K562 (cell line): ENCODE measurements at regions not wholly inside any gene's neighbourhood (a gene's known extent, or its start where the extent isn't known, plus 50 kb on each side); places are given as distances from the start of the nearest gene placed in this dataset.
"Not testable (repeated sequence)": the region's sequence is repeated elsewhere in the genome, so short reads cannot be mapped to it uniquely, and the experiment has no call there.

Source experiments
- HDGF ChIP-seq: fragments of 450-650 bp; IDR thresholded peaks from 2 replicates; pipeline ENCODE4 v1.6.1; 2016
- KAT7 ChIP-seq: sonication (generic); formaldehyde crosslinking; IDR thresholded peaks from 2 replicates; pipeline ENCODE4 v1.8.0; 2022; ENCODE audit warnings: missing genetic modification reagents, mild to moderate bottlenecking, borderline replicate concordance
- POLR2AphosphoS2 ChIP-seq: IDR thresholded peaks from 2 replicates; pipeline ENCODE4 v1.6.1; 2012; ENCODE audit warnings: low read length, improper control_type of control experiment
- RNF2 ChIP-seq: sonication (generic); IDR thresholded peaks from 2 replicates; pipeline ENCODE4 v1.6.1; 2016
- SRF ChIP-seq, 2 experiments: fragments of 250-450, 450-650 bp in 1 of 2; sonication (Bioruptor Pico) in 1 of 2; sonication (generic) in 1 of 2; formaldehyde crosslinking; IDR thresholded peaks; 2 replicates each; pipeline versions ENCODE4 v1.5.0 to v1.5.1; 2020 to 2022; ENCODE audit warnings: mild to moderate bottlenecking in 1 of 2, missing genetic modification reagents in 1 of 2
- YY1 ChIP-seq, 3 experiments: IDR thresholded peaks; 2 replicates each; pipeline ENCODE4 v1.6.1; 2011; ENCODE audit warnings: low read length in 2 of 3, mild to moderate bottlenecking in 2 of 3, moderate library complexity in 2 of 3, borderline replicate concordance in 1 of 3, control low read depth in 1 of 3, low read depth in 1 of 3; ENCODE audit not compliant: insufficient read depth in 3 of 3, insufficient replicate concordance in 2 of 3, control insufficient read depth in 1 of 3, insufficient read length in 1 of 3; ENCODE audit errors: extremely low read depth in 1 of 3
- ZNF184 ChIP-seq: sonication (generic); formaldehyde crosslinking; IDR thresholded peaks from 2 replicates; pipeline ENCODE4 v1.5.0; 2020; ENCODE audit warnings: missing genetic modification reagents
- TF ChIP-seq, protein P1 (sequence below), 2 experiments: fragments of 450-650 bp; IDR thresholded peaks; 2 replicates each; pipeline ENCODE4 v1.6.1; 2016
- TF ChIP-seq, protein P2 (sequence below), 3 experiments: IDR thresholded peaks in 2 of 3; conservative IDR thresholded peaks in 1 of 3; 2 replicates each; pipeline ENCODE4 v1.5.1; 2011 to 2012; ENCODE audit warnings: low read length in 3 of 3, mild to moderate bottlenecking in 3 of 3, control low read depth in 2 of 3, improper control_type of control experiment in 1 of 3, inconsistent platforms in 1 of 3, low read depth in 1 of 3, mixed read lengths in 1 of 3, moderate library complexity in 1 of 3; ENCODE audit not compliant: insufficient read depth in 2 of 3

DNA sequence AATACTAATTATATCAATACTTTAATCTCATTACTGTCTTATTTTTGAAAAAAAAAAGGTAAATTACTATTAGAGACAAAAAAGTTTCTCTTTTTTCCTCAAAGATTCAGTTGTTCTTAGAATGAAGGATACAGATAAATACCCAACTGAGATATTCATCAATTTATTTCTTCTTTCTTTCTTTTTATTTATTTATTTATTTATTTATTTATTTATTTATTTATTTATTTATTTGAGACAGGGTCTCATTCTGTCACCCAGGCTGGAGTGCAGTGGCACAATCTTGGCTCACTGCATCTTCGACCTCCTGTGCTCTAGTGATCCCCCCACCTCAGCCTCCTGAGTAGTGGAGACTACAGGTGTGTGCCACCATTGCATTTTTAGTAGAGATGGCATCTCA lies 1098.6 kb downstream of the GATA3 start:
- not testable (repeated sequence) for TF ChIP-seq KAT7 (CRISPR knock-in tag); POLR2AphosphoS2; RNF2; ZNF184; SRF (CRISPR knock-in tag; IDR thresholded peaks at IDR 0.05); YY1 (IDR thresholded peaks at IDR 0.05; ENCODE audit: borderline replicate concordance in 1 of 3, control insufficient read depth in 1 of 3, extremely low read depth in 1 of 3, insufficient read depth in 3 of 3, insufficient read length in 1 of 3, insufficient replicate concordance in 2 of 3, low read depth in 1 of 3, low read length in 2 of 3); HDGF
- TF ChIP-seq, protein P1, sequence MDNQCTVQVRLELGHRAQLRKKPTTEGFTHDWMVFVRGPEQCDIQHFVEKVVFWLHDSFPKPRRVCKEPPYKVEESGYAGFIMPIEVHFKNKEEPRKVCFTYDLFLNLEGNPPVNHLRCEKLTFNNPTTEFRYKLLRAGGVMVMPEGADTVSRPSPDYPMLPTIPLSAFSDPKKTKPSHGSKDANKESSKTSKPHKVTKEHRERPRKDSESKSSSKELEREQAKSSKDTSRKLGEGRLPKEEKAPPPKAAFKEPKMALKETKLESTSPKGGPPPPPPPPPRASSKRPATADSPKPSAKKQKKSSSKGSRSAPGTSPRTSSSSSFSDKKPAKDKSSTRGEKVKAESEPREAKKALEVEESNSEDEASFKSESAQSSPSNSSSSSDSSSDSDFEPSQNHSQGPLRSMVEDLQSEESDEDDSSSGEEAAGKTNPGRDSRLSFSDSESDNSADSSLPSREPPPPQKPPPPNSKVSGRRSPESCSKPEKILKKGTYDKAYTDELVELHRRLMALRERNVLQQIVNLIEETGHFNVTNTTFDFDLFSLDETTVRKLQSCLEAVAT (IDR thresholded peaks at IDR 0.05), result not testable (repeated sequence)
- TF ChIP-seq, protein P2, sequence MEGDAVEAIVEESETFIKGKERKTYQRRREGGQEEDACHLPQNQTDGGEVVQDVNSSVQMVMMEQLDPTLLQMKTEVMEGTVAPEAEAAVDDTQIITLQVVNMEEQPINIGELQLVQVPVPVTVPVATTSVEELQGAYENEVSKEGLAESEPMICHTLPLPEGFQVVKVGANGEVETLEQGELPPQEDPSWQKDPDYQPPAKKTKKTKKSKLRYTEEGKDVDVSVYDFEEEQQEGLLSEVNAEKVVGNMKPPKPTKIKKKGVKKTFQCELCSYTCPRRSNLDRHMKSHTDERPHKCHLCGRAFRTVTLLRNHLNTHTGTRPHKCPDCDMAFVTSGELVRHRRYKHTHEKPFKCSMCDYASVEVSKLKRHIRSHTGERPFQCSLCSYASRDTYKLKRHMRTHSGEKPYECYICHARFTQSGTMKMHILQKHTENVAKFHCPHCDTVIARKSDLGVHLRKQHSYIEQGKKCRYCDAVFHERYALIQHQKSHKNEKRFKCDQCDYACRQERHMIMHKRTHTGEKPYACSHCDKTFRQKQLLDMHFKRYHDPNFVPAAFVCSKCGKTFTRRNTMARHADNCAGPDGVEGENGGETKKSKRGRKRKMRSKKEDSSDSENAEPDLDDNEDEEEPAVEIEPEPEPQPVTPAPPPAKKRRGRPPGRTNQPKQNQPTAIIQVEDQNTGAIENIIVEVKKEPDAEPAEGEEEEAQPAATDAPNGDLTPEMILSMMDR (IDR thresholded peaks at IDR 0.05 in 2 of 3, conservative IDR thresholded peaks at IDR 0.05 in 1 of 3; ENCODE audit: insufficient read depth in 2 of 3, low read depth in 1 of 3, low read length in 3 of 3), result not testable (repeated sequence)
